NCI-H187 treated with DMSO at 0.1 percent for 48 hours (cell line): ENCODE measurements at regions not wholly inside any gene's neighbourhood (a gene's known extent, or its start where the extent isn't known, plus 50 kb on each side); places are given as distances from the start of the nearest gene placed in this dataset.
"Not testable (repeated sequence)": the region's sequence is repeated elsewhere in the genome, so short reads cannot be mapped to it uniquely, and the experiment has no call there.

ENCODE experiments used
- DNase-seq: peaks from one replicate; lab custom pipeline; 2025; lab: John Stamatoyannopoulos, UW

DNA sequence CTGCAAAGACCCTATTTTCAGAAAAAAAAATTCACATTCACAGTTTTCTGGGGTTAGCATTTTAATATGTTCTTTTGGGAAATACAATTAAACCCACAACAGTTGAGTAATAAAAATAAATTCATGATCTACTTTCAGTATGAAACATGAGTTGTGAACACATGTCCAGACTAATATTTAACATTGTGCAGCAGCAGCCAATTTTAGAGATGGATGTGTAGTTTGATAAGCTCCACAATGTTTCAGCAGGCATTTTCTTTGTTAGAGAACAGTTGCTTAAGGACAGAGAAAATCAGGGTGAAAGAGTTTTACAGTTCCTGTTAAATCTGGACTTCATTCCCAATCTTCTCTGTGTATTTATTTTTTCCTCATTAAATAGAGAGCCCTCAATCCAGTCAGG is 519.5 kb downstream of the PIK3C3 start:
- no peak for DNase-seq

DNA sequence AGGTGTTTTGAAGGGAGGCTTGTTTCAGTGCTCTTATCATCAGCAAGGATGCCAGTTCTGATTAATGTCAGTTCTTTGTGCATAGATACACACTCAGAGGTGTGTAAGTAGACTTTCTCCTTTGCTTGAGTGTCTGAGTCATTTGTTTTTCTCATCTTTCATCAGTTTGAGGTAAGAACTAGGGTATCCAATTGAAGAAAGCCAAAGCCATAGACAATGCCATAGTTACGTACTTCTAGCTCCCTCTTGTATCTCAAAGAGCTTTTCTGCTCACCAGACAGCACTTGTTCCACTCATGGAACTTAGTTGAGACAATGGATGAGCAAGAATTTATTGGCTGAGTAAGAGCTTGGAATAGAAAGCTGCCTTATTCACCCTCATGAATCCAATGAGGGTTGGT is 520.1 kb downstream of the PIK3C3 start:
- DNase-seq = no peak

DNA sequence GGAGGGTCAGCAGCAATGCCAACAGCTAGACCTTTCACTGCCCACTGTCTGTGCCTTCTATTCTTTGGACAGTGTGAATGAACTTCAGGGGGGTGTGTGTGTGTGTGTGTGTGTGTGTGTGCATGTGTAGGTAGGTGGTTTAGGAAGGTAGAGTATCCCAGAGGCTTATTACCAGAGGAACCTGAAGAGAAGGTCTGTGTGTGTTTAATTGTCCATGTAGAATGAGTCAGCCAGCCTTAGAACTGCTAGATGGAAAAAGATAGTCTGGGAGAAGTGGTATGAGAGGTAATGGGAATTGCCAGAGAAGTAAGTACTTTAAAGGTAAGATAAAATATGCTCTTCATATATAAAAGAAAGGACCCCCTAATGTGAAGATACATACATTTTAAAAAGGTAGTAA is 522.2 kb downstream of the PIK3C3 start:
- DNase-seq = no peak

DNA sequence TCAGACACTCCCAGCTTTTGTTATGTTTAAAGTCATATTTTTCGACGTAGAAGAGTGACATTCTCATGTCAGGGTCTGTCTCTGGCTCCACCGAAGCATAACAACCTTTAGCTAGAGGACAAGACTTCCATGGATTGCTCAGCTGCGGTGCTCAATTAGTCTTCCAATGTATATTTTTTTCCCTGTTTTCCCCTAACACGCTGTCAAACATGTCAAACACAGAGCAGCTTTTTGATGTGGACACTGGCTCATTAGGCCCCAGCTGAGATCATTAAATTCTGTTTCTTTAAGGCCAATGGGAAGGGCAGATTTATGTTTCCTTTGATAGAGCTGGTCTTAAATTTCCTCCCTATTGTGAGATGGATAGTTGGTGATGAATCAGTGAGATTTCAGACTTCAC is 525.4 kb downstream of the PIK3C3 start:
- no peak for DNase-seq

DNA sequence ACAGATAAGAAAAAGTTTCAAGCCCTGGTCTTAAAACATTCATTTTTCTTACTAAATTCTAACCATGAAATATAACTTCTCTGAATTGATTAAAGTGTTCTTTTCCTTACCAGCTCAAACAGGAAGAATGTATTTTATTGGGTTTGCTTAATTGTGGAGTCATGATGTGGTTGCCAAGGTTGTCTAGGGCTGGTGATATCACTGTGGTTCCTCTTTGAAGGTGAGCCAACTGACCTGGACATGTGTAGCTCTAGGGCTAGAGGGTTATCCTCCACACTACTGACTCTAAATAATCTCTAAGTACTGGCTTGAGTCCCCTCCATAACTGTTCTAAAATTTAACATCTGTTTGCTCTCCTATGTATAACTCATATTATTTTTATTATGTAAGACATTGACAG is 529.6 kb downstream of the PIK3C3 start:
- no peak for DNase-seq

DNA sequence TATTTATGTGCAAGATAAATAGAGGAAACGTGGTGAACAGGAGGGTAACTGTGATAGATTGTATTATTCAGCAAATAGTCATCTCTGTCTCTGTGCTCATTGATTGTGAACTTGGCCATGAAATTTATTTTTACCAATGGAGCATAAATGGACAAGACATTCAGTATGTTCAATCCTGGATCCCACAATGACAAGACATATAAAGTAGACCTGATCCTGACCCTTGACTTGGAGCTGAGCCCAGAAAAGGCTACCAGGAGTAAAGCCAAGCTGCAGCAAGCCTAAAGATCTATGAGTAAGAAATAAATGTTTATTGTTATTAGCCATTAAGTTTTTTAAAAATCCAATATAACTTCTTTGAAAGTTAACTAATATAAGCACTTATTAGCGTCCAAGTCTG is 531.2 kb downstream of the PIK3C3 start:
- no peak for DNase-seq

DNA sequence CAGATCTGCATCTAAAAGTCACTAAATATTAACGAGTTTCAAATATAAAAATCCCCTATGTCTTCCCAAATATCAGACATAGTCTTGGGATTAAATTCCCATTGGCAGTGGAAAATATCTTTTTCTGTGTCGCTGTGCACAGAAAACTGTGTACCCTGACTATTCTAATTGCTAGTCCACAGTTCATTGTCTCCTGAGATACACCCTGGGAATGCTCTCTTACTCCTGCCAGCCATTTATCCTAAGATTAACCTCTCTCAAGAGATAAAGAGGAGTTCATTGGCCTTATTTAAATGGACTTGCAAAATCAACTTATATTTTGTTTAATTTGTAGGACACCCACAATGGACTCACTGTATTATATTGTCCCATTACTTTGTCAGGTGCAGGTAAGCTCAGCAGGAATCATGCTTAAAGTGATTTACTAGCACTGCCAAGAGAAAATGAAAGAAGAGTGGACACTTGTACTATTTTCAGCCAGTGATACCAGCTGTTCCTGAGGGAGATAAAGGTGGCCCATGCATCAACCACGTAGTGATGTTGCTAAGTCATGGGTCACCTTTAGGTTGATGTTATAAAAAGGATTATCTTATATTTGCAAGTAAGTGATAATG is 553.8 kb downstream of the PIK3C3 start:
- no peak for DNase-seq

DNA sequence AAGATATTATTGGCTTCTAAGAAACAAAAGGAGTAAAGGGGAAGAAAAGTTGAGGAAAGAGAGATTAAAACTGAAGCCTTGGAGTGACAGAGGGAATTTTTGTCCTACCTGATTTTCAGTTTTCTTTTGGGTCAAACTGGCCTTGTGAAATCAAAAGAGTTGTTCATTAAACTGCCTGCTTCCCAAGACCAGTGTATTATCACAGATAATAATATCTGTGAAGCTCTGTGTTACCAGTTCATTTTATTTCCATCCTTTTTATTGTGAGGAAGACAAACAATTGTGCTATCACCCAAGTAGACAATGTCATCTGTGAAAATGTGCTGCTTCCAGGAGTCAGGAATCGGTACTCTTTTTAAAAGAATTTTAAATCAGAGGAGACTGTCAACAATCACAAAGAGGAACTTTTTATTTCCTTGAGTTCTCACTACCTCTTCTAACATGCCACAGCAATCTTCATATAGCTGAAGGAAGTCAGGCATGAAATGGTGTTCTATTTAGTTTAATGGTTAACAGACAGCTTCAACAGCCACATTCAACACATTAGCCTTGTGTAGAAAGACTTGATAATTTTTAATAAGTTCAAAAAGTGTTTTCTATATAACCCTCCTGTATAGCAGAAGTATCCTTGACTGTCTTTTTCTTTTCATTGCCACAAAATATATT is 554.8 kb downstream of the PIK3C3 start:
- no peak for DNase-seq

DNA sequence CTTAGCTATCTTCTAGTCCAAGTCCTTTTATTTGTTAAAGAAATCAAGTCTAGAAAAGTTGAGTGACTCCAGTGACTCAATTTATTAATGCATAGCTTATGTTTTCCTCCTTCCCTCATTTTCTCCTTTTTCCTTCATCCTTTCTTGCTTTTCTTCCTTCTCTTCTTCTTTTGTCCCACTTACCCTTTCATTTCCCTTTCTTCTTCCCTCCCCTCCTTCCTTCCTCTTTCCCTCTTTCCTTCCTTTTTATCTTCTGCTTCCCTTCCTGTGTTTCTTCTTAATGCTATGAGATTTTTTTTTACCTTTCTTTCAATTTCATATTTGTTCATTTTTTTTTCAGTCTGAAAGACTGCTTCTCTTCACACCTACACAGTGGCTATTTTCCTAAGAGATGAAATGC is 555.5 kb downstream of the PIK3C3 start:
- no peak for DNase-seq

DNA sequence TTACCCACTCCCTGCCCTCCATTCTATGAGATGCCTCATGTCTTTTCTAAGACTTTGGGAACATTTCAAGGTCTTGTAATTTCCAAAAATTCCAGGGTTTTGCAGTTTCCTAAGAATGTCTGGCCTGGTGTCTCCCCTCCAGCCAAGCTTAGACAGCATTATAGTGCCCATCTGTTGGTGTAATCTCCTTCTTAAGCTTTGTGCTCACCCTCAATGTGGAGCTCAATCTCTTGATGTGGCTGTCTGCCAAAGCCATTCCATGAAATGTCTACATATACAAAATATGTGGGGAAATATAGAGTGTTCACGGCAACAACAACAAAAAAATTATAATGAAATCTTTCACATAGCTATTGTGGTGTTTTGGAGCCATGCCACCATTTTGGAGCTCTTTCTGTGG is 558.4 kb downstream of the PIK3C3 start:
- no peak for DNase-seq

DNA sequence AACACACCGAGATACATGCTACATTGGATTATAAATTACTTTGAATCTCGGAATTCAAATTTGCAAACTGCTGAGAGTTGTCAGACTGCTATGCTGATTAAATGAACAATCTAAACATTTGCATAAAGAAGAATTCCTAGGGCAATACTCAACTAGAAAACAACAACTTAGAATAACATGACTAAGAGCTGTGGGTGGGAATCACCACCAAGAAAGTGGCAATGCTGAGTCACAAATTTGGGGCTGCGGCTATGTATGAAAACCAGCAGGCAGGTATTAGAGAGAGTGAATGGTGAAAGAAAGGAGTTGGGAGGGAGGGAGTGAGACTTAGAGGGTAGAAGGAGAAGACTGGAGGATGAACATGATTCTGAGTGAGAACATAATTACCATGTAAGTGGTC is 559.5 kb downstream of the PIK3C3 start:
- DNase-seq = no peak

DNA sequence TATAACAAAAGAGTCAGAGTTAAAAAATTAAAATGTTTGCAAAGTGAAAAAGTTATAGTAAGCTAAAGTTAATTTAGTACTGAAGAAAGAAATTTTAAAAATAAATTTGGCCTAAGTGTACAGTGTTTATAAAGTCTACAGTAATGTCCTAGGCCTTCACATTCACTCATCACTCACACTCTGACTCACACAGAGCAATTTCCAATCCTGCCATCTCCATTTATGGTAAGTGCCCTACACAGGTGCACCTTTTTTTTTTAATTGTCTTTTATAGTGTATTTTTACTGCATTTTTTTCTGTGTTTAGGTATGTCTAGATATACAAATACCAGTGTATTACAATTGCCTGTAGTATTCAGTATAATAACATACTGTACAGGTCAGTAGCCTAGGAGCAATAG is 562.9 kb downstream of the PIK3C3 start:
- no peak for DNase-seq

DNA sequence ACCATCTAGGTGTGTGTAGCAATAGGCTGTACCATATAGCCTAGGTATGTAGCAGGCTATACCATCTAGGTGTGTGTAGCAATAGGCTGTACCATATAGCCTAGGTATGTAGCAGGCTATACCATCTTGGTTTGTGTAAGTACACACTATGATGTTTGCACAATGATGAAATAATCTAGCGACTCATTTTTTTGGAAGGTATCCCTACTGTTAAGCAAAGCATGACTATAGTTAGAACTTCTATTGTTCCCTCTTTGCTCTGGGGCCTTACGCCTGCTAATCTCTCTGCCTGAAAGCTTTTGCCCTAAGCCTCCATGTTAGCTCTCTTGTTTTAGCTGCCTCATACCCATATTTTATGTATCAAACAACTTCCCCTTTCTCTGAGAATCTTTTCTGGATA is 563.3 kb downstream of the PIK3C3 start:
- not testable (repeated sequence) for DNase-seq

DNA sequence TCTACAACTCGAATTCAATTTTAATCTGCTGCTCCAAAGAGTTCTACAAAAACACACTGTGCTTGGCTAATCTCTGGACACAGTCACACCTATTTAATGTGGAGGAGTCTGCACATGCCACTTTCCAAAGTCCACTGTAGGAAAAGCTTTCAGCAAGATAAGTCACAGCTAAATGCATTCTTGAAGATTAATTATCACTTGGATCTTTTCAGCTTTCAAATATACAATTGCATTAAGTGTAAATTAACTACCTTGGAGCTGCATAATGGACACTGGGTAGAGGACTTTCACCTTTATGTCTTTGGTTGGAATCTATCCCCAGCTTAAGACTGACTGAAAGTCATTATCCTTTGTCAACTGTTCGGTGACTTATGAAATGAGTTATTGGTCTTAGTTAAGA is 565.1 kb downstream of the PIK3C3 start:
- DNase-seq = no peak

DNA sequence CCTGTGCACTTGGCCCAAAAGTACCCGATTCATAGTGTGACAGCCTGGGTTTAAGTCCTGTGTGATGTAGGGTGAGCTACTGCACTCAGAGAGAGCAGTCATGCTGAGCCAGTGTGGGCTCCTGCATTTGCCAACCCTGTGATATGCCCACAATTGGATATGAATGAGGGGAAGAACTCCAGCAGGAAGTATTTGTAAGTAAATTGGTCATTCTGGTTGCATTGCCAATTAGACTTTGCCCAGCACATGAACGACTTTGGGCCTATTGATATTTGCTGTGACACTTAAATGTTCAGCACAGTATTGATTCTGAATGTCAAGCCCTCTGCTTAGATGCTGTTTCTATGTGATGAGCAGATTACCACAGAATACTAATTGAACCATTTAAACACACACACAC is 570.9 kb downstream of the PIK3C3 start:
- DNase-seq = no peak

DNA sequence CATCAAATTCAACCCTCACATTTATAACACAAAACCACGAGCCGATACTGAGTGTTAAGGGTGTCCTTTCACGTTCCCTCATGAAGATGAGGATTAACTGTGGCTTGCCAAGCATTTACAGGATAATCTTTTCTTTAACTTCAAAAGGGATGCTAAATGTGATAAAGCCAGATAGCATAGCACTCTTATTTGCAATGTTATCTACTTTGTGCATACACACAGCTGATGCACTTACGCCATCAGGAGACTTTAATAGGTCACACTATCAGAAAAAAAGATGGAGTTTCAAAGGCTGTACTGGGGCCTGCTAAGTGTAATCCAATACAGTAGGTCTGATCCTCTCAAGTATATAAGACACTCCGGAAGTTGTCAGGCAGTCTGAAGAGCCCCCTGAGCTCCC is 572.7 kb downstream of the PIK3C3 start:
- DNase-seq = no peak

DNA sequence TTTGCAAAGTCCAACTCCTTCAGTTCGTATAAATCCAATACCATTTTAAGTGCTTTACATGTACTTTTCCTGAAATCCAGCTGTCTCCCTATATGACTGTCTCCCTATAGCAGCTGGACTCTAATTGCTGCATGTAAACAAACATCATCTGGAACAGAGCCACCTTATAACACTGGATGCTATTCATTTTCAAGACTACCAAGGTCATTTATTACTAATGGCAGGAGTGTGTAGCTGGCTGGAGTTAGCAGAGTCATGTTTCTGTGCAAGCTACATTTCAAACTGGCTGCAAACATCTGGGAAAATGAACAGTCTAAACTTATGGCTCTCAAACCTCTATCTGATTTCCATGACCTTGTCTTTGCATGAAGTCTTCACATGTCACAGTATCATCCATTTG is 575.2 kb downstream of the PIK3C3 start:
- DNase-seq = no peak

DNA sequence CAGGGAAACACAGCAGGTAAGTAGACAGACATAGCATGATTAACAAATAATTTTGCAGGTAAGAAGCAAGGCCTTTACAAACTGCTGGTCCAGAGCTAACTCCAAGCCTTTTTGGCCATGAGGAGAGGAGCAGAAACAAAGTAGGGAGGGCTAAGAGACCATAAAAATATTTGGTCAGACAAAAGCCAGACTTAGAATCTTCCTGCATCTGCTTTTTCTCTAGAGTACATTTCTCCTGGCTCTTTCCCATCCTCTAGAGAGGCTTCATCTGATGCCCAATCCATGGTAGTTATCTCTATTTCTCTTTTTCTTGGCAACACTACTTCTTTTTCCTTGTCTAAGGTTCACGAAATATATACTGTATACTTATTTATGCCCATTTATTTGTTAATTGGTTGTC is 577.1 kb downstream of the PIK3C3 start:
- no peak for DNase-seq

DNA sequence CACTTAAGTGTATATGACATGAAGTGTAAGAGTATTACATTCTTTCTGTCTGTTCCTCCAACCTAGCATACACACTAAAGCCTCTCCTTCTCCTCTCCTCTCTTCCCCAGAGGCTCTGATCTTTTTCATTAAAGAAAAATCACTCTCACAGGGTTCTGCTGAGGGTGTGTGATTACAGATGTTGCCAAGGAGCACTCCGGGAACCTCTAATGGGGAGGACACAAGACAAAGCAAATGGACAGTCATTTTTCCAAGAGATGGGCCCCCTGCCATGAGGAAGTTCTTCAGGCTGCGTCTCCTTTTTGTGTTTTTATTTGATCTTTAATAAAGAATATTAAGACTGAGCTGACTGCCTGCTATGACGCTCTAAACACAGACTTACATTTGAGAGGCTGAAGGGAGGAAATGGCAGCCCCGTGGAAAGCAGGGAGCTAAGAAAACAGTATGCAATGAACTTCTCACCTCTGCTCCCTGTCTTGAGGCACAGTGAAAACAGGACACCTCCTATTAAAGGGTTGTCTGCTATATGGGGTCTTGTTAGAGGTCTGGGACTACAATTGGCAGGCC is 578.1 kb downstream of the PIK3C3 start:
- no peak for DNase-seq

DNA sequence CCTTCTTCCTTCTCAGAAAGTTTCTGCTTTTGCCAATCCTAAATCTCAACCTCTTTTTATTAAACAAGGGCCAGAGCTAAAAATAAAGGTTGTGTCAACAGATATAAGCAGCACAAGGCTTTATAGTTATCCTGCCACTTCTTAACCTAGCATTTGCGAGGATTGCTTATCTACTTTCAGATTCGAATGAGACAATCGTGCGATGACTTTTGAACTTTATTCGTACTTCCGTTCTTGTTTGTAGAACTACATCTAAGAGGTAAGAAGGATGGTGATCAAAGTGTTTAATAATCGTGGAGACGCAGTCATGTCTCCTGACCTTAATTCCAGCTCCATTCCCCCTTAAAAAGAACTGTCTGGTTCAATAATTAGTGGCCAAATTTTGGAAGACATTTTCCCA is 578.6 kb downstream of the PIK3C3 start:
- no peak for DNase-seq

DNA sequence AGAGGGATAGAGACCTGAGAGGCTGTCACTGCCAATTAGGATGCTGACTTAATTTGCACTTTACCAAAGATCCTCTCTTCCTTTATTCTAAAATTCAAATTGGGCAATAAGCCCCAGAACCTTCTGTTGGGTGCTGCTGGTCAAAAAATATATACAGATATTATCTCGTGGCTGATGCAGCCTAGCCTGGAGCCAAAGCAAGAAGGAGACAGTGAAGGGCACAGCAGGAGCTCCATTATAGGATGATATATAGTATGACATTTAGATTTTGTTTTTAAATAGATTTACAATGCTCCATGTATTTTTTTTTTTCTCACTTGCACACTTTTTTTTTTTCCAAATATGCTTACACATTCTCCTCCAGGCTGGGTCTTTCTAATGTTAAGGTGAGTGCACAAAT is 579.3 kb downstream of the PIK3C3 start:
- DNase-seq = no peak

DNA sequence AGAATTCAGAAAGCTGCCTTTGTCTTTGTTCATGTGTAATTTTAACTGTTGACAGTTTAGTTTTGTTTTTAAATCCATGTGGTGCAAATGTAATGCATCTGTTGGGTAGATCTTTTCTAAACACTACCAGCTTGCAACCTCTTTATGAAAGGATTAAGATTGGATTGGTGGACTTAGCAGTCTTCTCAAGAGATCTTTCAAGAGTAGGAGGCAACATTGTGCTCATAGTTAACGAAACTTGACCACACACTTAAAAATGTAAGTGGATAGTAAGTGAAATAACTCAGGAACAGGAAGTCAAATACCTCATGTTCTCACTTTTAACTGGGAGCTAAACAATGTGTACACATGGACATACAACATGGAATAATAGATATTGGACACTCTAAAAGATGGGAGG is 579.0 kb downstream of the RIT2 start:
- no peak for DNase-seq

DNA sequence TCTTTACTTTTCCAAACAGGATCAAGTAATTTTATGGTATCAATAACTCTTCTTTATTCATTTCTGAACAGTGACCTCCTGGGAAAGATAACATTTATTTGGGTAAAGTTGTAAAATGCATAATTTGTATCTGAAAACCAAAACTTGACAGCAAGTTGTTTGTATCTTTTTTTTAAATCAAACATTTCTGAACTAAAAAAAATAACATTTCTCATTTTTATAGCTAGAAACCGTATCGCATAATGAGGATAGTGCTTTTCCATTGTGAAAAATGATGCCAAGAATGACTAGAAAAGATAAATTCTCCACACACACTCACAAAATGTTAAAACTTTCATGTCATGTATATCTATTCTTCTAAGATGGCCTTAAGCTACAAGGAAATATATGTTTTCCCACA is 578.2 kb downstream of the RIT2 start:
- DNase-seq = no peak

DNA sequence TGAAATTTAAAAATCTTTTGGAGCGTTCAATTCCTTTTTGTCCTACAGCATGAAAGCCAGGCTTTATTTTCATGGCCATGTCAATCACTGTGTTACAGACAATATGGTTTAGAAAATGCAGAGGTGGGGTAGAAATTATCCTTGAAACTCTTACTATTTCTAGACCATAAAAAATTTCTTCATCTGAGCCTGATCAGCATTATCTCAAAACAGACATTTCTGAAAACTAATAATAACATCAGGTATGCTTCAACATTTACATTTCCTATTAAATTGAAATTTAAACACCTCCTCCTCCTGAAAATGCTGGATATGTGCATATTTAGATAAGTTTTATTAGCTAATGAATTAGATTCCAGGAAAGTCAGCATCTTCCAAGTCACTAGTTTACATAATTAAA is 570.6 kb downstream of the RIT2 start:
- no peak for DNase-seq
